ENCODE measurements at regions not wholly inside any gene's neighbourhood (a gene's known extent, or its start where the extent isn't known, plus 50 kb on each side); places are given as distances from the start of the nearest gene placed in this dataset.

DNA sequence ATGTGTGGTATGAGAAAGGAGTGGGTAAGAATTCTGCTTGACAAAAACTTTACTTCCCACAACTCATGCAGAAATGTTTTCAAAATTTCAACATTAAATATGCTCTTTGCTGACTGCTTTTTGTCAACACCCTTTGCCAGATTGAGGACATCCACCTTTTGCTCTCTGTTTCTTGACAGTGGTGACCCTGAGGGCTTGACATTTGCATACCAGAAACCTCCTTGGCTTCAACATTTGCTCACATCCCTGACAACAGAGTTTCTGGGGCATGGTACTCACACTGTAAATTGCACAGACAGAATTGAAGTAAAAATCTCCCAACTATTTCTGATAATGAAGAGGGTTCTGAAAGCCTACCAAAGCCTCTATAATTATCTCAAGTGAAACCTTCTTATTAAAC, 95.7 kb downstream of the RND3 start:
- no peaks in the 10 kb centered on the region for H3K36me3 ChIP-seq (ENCODE audit: control insufficient read depth, insufficient read depth, low read length)
- H3K4me1 ChIP-seq (ENCODE audit: control insufficient read depth, insufficient read depth, low read length): no peaks in the 10 kb centered on the region
- H3K9me3 ChIP-seq (ENCODE audit: control insufficient read depth, low read depth, low read length): no peaks in the 10 kb centered on the region
- no peak overlapping the region for H3K27ac ChIP-seq (ENCODE audit: low read length)
- DNase-seq: no peak
- H3K4me3 ChIP-seq (ENCODE audit: low read length): no peak overlapping the region
- H3K27me3 ChIP-seq (ENCODE audit: control insufficient read depth, insufficient read depth, low read length): no peaks in the 10 kb centered on the region

DNA sequence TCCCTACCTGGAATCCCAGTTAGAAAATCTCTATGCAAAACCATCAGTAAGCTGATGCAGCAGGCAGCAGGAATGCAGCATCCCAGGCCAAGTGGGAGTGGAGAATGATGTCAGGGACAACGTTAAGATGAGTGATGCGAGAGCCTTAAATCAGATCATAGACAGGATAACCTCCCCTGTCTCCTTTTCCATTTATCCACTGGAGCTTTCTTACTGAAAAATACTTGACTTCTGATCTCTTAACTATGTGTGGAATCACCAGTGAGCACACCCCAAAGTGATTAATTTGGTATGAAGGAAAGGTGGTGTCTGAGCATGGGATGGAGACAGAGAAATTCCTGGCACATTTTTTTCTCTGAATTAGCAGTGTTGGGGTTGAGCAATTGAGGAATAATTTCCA, 98.0 kb downstream of the RND3 start:
- Histone ChIP-seq H3K27ac (ENCODE audit: low read length) (no peak overlapping the region), H3K9me3 (ENCODE audit: control insufficient read depth, low read depth, low read length) (peaks cover 9% of the 10 kb centered on the region), H3K4me3 (ENCODE audit: low read length) (no peak overlapping the region), H3K4me1 (ENCODE audit: control insufficient read depth, insufficient read depth, low read length) (no peaks in the 10 kb centered on the region), H3K36me3 (ENCODE audit: control insufficient read depth, insufficient read depth, low read length) (no peaks in the 10 kb centered on the region), H3K27me3 (ENCODE audit: control insufficient read depth, insufficient read depth, low read length) (no peaks in the 10 kb centered on the region)
- 83% methylated on average over 1 of the region's 2 CpGs for WGBS (ENCODE audit: insufficient coverage, low lambda C conversion rate)
- no peak for DNase-seq

DNA sequence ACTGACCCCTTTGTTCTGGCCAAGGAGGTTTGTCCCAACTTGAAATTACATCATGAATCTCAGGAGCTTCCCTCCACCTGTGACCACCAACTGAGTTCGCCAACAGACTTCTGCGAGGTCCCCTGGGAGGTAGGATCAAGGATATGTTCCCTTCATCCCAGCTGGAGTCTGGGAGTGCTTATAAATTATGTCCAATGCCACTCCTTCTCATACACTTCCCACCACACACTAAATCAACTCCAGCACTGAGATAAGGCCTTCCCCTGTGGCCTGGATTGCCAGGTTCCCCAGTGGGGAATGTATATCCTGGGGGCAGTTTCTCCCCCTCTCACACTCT, 99.2 kb downstream of the RND3 start:
- Histone ChIP-seq H3K4me1 (ENCODE audit: control insufficient read depth, insufficient read depth, low read length) (no peaks in the 10 kb centered on the region), H3K27ac (ENCODE audit: low read length) (no peak overlapping the region), H3K4me3 (ENCODE audit: low read length) (no peak overlapping the region), H3K9me3 (ENCODE audit: control insufficient read depth, low read depth, low read length) (peaks cover 9% of the 10 kb centered on the region), H3K36me3 (ENCODE audit: control insufficient read depth, insufficient read depth, low read length) (no peaks in the 10 kb centered on the region), H3K27me3 (ENCODE audit: control insufficient read depth, insufficient read depth, low read length) (no peaks in the 10 kb centered on the region)
- WGBS (ENCODE audit: insufficient coverage, low lambda C conversion rate): no CpG with 5 or more reads among the region's 2 CpGs
- DNase-seq: no peak

DNA sequence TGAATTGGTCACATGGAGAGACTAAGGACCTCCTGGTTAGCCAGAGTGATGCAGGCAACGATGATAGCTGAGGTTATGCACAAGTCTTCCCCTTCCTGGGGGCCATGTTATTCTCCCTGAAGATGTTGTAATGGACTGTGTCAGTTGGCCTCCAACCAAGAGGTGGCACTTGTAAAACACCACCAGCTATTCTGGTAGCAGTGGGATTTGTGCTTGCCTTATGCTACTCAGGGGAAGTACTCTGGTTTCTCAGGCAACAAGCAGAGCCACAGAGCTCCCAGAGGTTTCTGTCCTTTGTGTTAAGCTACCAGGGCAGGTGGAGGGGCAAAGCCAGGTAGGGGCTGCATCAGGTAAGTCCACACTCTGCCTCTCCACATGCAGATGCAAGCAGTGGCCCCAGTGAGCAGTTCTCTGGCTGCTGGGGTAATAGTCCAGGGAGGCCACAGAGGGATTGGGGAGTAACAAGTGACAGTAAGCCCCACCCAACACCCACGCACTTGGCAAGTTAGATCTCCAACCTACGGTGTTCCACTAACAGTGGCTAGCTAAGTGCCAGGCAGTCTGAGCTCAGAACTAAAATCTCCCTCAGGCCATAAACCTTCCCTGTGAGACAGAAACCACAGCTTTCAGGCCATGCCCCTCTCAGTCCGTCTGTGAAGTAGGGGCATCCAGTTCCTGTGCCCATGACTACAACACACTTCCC, 99.7 kb downstream of the RND3 start:
- DNase-seq: no peak
- Histone ChIP-seq H3K27ac (ENCODE audit: low read length) (no peak overlapping the region), H3K36me3 (ENCODE audit: control insufficient read depth, insufficient read depth, low read length) (no peaks in the 10 kb centered on the region), H3K4me1 (ENCODE audit: control insufficient read depth, insufficient read depth, low read length) (no peaks in the 10 kb centered on the region), H3K9me3 (ENCODE audit: control insufficient read depth, low read depth, low read length) (peaks cover 9% of the 10 kb centered on the region), H3K4me3 (ENCODE audit: low read length) (no peak overlapping the region), H3K27me3 (ENCODE audit: control insufficient read depth, insufficient read depth, low read length) (no peaks in the 10 kb centered on the region)
- WGBS (ENCODE audit: insufficient coverage, low lambda C conversion rate): no CpG with 5 or more reads among the region's 4 CpGs

DNA sequence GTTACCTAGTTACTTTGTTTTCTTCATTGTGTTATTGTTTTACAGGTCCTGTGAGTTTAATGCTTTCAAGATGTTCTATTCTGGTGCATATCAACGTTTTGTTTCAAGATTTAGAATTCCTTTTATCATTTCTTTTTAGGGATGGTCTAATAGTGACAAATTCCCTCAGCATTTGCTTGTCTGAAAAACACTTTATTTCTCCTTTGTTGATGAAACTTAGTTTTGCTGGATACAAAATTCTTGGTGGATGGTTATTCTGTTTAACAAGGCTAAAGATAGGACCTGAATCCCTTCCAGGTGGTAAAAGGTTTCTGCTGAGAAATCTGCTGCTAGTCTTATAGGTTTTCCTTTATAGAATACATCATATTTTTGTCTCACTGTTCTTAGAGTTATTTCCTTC, 102.3 kb downstream of the RND3 start:
- DNase-seq: no peak
- H3K27ac ChIP-seq (ENCODE audit: low read length): no peak overlapping the region
- no peaks in the 10 kb centered on the region for H3K4me1 ChIP-seq (ENCODE audit: control insufficient read depth, insufficient read depth, low read length)
- 86% methylated on average over 1 of the region's 1 CpG for WGBS (ENCODE audit: insufficient coverage, low lambda C conversion rate)
- H3K27me3 ChIP-seq (ENCODE audit: control insufficient read depth, insufficient read depth, low read length): no peaks in the 10 kb centered on the region
- H3K36me3 ChIP-seq (ENCODE audit: control insufficient read depth, insufficient read depth, low read length): no peaks in the 10 kb centered on the region
- peaks cover 9% of the 10 kb centered on the region for H3K9me3 ChIP-seq (ENCODE audit: control insufficient read depth, low read depth, low read length)
- H3K4me3 ChIP-seq (ENCODE audit: low read length): no peak overlapping the region

DNA sequence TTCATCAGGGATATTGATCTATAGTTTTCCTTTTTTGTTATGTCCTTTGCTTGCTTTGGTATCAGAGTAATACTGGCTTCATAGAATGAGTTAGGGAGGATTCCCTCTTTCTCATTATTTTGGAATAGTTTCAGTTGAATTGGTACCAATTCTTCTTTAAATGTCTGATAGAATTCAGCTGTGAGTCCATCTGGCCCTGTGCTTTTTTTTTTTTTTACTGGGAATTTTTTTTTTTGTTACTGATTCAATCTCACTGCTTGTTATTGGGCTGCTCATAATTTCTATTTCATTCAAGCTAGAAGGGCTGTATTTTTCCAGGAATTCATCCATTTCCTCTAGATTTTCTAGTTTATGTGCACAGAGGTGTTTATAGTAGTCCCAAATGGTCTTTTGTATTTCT, 103.9 kb downstream of the RND3 start:
- no peaks in the 10 kb centered on the region for H3K27me3 ChIP-seq (ENCODE audit: control insufficient read depth, insufficient read depth, low read length)
- H3K27ac ChIP-seq (ENCODE audit: low read length): no peak overlapping the region
- peaks cover 9% of the 10 kb centered on the region for H3K9me3 ChIP-seq (ENCODE audit: control insufficient read depth, low read depth, low read length)
- H3K4me3 ChIP-seq (ENCODE audit: low read length): no peak overlapping the region
- no peaks in the 10 kb centered on the region for H3K36me3 ChIP-seq (ENCODE audit: control insufficient read depth, insufficient read depth, low read length)
- no peaks in the 10 kb centered on the region for H3K4me1 ChIP-seq (ENCODE audit: control insufficient read depth, insufficient read depth, low read length)
- DNase-seq: no peak

DNA sequence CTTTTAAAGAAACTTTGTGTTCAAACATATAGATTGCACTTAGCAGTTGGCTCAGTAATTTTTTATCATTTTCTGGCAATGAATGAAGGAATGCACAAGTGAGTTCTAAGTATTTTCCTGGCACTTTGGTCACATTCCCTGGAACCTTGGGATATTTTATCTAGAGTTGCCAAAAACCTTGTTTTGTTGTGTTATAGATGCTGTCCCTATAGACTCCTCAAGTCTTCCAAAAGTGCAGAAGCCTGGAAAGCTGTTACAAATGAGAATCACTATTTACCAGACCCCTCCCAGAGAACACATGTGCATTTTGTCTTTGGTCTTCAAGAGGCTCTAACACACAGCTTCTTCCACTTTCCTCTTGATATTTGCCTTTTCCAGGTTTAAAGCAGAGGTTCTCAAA, 108.3 kb downstream of the RND3 start:
- H3K27me3 ChIP-seq (ENCODE audit: control insufficient read depth, insufficient read depth, low read length): no peaks in the 10 kb centered on the region
- H3K4me1 ChIP-seq (ENCODE audit: control insufficient read depth, insufficient read depth, low read length): peaks cover 4% of the 10 kb centered on the region
- DNase-seq: no peak
- H3K4me3 ChIP-seq (ENCODE audit: low read length): no peak overlapping the region
- no peak overlapping the region for H3K27ac ChIP-seq (ENCODE audit: low read length)
- H3K36me3 ChIP-seq (ENCODE audit: control insufficient read depth, insufficient read depth, low read length): no peaks in the 10 kb centered on the region
- no peaks in the 10 kb centered on the region for H3K9me3 ChIP-seq (ENCODE audit: control insufficient read depth, low read depth, low read length)

DNA sequence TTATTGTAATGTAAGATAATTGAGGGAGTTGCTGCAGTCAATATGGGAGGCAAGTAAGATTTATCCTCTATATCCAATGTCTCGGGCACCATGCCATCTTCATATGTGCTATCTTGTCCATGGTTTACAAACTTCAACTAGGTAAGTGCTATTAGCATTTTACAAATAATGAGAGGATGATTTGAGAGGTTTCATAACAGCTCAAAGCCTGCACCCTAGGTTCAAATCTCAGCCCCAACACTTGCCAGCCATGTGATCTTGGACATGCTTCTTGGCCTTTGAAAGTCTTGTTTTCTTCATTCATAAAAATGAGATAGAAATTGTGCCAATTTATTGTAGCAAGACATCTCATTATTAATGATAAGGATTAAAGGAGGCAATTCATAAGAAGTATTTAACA, 108.8 kb downstream of the RND3 start:
- no peak overlapping the region for H3K27ac ChIP-seq (ENCODE audit: low read length)
- no peaks in the 10 kb centered on the region for H3K27me3 ChIP-seq (ENCODE audit: control insufficient read depth, insufficient read depth, low read length)
- DNase-seq: no peak
- H3K36me3 ChIP-seq (ENCODE audit: control insufficient read depth, insufficient read depth, low read length): no peaks in the 10 kb centered on the region
- H3K9me3 ChIP-seq (ENCODE audit: control insufficient read depth, low read depth, low read length): no peaks in the 10 kb centered on the region
- no CpG with 5 or more reads among the region's 1 CpG for WGBS (ENCODE audit: insufficient coverage, low lambda C conversion rate)
- H3K4me1 ChIP-seq (ENCODE audit: control insufficient read depth, insufficient read depth, low read length): peaks cover 4% of the 10 kb centered on the region
- no peak overlapping the region for H3K4me3 ChIP-seq (ENCODE audit: low read length)

DNA sequence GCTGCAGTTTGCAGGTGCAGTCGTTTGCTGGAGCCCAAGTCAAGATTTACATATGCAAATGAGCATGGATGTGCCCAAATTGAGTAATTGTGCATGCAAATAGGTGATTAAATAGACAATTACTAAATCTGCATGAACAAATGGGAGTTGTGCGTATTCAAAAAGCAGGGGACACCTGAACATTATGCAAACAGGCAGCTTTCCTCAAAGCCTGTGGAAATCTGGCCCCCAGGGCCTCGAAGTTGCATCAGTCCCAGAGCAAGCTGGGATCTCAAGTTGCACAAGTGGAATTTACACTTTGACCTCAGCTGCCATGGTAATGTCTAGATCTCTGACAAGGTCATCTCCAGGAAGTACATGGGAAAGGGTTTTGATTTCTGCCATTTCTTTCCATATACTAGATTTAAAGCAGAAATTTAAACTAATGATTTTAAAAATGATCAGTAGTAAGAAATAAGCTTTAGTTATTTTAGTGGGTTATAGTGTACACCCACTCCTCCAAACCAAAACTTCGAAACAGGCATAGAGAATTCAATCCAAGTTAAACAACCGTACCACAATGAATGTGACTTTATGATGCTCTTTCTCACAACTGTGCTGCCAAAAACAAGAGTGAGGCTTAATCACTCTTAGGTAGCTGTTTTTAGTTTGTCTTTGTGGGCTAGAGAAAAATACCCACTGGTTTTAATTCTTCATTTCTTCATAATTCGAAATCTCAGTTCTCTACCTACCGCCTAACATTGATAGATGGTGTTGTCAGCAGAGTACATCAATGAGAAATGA, 110.7 kb downstream of the RND3 start:
- peaks cover 12% of the 10 kb centered on the region for H3K4me1 ChIP-seq (ENCODE audit: control insufficient read depth, insufficient read depth, low read length)
- H3K4me3 ChIP-seq (ENCODE audit: low read length): no peak overlapping the region
- peak; percentile 51 to 77 for DNase-seq
- no peaks in the 10 kb centered on the region for H3K27me3 ChIP-seq (ENCODE audit: control insufficient read depth, insufficient read depth, low read length)
- no peaks in the 10 kb centered on the region for H3K36me3 ChIP-seq (ENCODE audit: control insufficient read depth, insufficient read depth, low read length)
- 100% methylated on average over 2 of the region's 7 CpGs for WGBS (ENCODE audit: insufficient coverage, low lambda C conversion rate)
- H3K9me3 ChIP-seq (ENCODE audit: control insufficient read depth, low read depth, low read length): no peaks in the 10 kb centered on the region
- no peak overlapping the region for H3K27ac ChIP-seq (ENCODE audit: low read length)

DNA sequence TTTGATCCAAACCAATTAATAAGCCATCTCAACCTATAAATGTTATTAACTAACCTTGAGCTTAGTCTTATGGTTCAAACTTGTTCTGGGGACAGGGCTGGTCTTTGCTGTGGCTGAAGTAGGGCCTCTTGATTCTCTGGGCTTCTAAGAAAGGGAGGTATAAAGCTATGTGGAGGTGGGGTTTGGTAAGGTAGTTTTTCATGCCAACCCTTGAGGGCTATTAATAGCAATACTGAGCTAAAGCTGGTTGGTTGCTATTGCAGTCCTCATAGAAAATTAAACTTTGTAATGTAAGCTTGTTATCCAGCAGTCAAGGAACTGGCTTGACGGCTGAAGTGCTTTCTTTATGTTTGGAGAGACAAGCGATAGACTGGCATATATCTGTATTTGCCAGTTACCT, 112.1 kb downstream of the RND3 start:
- Histone ChIP-seq H3K4me1 (ENCODE audit: control insufficient read depth, insufficient read depth, low read length) (peaks cover 20% of the 10 kb centered on the region), H3K9me3 (ENCODE audit: control insufficient read depth, low read depth, low read length) (no peaks in the 10 kb centered on the region), H3K36me3 (ENCODE audit: control insufficient read depth, insufficient read depth, low read length) (no peaks in the 10 kb centered on the region), H3K4me3 (ENCODE audit: low read length) (no peak overlapping the region), H3K27me3 (ENCODE audit: control insufficient read depth, insufficient read depth, low read length) (no peaks in the 10 kb centered on the region), H3K27ac (ENCODE audit: low read length) (no peak overlapping the region)
- WGBS (ENCODE audit: insufficient coverage, low lambda C conversion rate): no CpG with 5 or more reads among the region's 2 CpGs
- no peak for DNase-seq

DNA sequence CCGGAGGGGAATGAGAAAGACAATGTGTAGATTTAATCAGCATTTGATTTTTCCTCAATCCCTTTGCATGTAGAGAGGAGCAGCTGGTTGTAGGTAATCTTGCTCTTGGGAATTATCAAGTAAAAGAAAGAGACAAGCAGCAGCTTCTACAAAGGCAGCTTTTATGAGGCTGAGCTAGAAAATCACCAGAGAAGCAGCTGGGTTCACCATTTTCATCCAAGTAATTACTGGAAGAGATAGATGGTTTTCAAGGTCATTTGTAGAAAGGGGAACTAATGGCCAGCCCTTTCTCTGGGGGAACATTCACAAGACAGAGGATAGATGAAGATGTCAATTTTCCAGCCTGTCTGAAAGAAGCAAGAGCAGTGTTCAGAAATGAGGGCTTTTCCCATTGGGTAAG, 113.0 kb downstream of the RND3 start:
- no peak overlapping the region for H3K27ac ChIP-seq (ENCODE audit: low read length)
- H3K4me3 ChIP-seq (ENCODE audit: low read length): no peak overlapping the region
- H3K4me1 ChIP-seq (ENCODE audit: control insufficient read depth, insufficient read depth, low read length): peaks cover 22% of the 10 kb centered on the region
- no peaks in the 10 kb centered on the region for H3K9me3 ChIP-seq (ENCODE audit: control insufficient read depth, low read depth, low read length)
- H3K36me3 ChIP-seq (ENCODE audit: control insufficient read depth, insufficient read depth, low read length): no peaks in the 10 kb centered on the region
- no peak for DNase-seq
- no CpG with 5 or more reads among the region's 1 CpG for WGBS (ENCODE audit: insufficient coverage, low lambda C conversion rate)
- no peaks in the 10 kb centered on the region for H3K27me3 ChIP-seq (ENCODE audit: control insufficient read depth, insufficient read depth, low read length)
